Stimulated activated effector memory CD8-positive, alpha-beta T cell treated with anti-CD3 and anti-CD28 coated beads, Interleukin-12 subunit alpha, Interleukin-12 subunit beta, amount 100 ng/mL, for 72 hours (primary cell): ENCODE measurements at regions not wholly inside any gene's neighbourhood (a gene's known extent, or its start where the extent isn't known, plus 50 kb on each side); places are given as distances from the start of the nearest gene placed in this dataset.

Experiments
- ATAC-seq: fragments of 150-1000 bp; cut with Tn5 transposase; 2 replicates; pipeline ENCODE4 v1.10.0; 2021
- DNase-seq, 2 donors: peaks; one replicate each; pipeline ENCODE4 v3.0.0; 2021 to 2022; ENCODE audit warnings: low spot score in 2 of 2
- H3K27ac Mint-ChIP-seq: one replicate; pipeline ENCODE4 v1.8.0; 2022; ENCODE audit warnings: mild to moderate bottlenecking, mixed read lengths
- H3K36me3 Mint-ChIP-seq: one replicate; pipeline ENCODE4 v1.8.0; 2022; ENCODE audit warnings: mild to moderate bottlenecking, mixed read lengths
- H3K4me1 Mint-ChIP-seq: one replicate; pipeline ENCODE4 v1.8.0; 2022; ENCODE audit warnings: mixed read lengths
- H3K4me3 Mint-ChIP-seq: one replicate; pipeline ENCODE4 v1.8.0; 2022; ENCODE audit warnings: mild to moderate bottlenecking, mixed read lengths
- H3K9me3 Mint-ChIP-seq: one replicate; pipeline ENCODE4 v1.8.0; 2022; ENCODE audit warnings: mixed read lengths

GRCh38 chr7:36066343-36066664 is 86.8 kb upstream of the EEPD1 start:
- no peaks in the 10 kb centered on the region for H3K9me3 Mint-ChIP-seq
- no peak overlapping the region for H3K4me3 Mint-ChIP-seq
- no peaks in the 10 kb centered on the region for H3K4me1 Mint-ChIP-seq
- ATAC-seq (no peak), DNase-seq (no peak)
- no peak overlapping the region for H3K27ac Mint-ChIP-seq
- H3K36me3 Mint-ChIP-seq, result no peaks in the 10 kb centered on the region

DNA sequence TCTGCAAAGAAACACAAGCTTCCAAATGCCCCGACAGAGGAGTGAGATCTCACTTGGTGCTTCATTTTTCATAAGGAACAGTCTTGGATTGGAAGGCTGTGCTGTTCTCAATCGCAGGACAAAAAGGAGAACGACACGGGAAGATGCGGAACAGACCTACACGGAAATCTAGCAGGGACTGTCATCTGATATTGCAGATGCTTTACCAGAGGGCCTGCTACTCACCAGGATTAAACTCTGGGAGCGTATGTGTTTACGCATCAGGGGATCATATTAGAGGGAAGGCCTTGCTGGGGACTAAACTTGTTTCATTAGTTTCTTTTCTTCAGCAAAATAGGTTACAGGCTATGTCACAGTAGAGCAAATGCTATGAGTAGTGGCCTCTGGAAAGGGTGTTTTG is 82.8 kb upstream of the EEPD1 start:
- H3K4me1 Mint-ChIP-seq, result no peaks in the 10 kb centered on the region
- no peaks in the 10 kb centered on the region for H3K9me3 Mint-ChIP-seq
- no peak for ATAC-seq
- no peak overlapping the region for H3K4me3 Mint-ChIP-seq
- DNase-seq, result no peak
- H3K27ac Mint-ChIP-seq, result no peak overlapping the region
- no peaks in the 10 kb centered on the region for H3K36me3 Mint-ChIP-seq

DNA sequence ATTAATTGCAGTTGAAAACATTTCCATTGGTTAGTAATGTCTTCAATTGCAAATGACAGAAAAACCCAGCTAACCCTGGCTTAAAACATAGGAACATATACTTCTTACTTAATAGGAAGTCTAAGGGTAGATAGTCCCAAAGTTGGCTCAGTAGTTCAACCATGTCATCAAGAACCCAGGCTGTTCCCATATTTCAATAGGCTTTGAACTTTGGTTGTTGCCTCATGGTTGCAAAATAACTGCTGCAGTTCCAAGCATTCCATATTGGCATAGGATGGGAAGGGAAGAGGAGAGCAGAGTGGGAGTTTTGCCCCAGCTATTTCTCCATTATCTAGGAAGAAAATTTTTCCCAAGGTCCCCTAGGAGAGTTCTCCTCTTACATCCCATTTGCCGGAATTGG is 81.4 kb upstream of the EEPD1 start:
- no peaks in the 10 kb centered on the region for H3K4me1 Mint-ChIP-seq
- H3K4me3 Mint-ChIP-seq, result no peak overlapping the region
- no peaks in the 10 kb centered on the region for H3K9me3 Mint-ChIP-seq
- H3K27ac Mint-ChIP-seq, result no peak overlapping the region
- no peak for ATAC-seq
- no peaks in the 10 kb centered on the region for H3K36me3 Mint-ChIP-seq
- no peak for DNase-seq

DNA sequence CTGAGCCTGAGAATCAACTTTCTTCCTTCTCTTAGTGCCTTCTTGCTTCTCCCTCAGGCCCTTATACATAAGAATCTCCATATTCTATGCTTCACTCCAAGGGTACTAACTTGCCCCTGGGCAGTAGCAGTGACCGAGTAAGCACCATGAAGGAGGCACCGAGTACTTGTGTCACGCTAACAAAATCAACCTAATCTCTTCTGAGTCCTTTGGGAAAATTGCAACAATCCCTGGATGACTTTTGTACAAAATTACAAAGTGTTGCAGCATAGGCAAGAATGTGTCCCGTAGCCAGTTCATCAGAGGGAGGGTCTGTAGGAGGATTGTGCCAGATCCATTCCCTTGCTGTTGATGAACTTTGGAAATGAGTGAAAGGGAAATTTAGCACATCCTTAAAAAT is 80.4 kb upstream of the EEPD1 start:
- Mint-ChIP-seq H3K4me1 (no peaks in the 10 kb centered on the region), H3K27ac (no peak overlapping the region), H3K9me3 (no peaks in the 10 kb centered on the region), H3K36me3 (no peaks in the 10 kb centered on the region), H3K4me3 (no peak overlapping the region)
- no peak for DNase-seq
- ATAC-seq, result no peak

- Mint-ChIP-seq H3K36me3 (no peaks in the 10 kb centered on the region), H3K4me3 (no peak overlapping the region), H3K27ac (no peak overlapping the region), H3K9me3 (no peaks in the 10 kb centered on the region), H3K4me1 (no peaks in the 10 kb centered on the region)
- DNase-seq, result no peak
- ATAC-seq, result no peak
Measured at GRCh38 chr7:36075561-36075960, 77.5 kb upstream of the EEPD1 start.

- Mint-ChIP-seq H3K36me3 (no peaks in the 10 kb centered on the region), H3K4me3 (no peak overlapping the region), H3K4me1 (no peaks in the 10 kb centered on the region), H3K9me3 (no peaks in the 10 kb centered on the region), H3K27ac (no peak overlapping the region)
- DNase-seq, result no peak
- ATAC-seq, result no peak
Measured at GRCh38 chr7:36076074-36076473, 77.0 kb upstream of the EEPD1 start.

DNA sequence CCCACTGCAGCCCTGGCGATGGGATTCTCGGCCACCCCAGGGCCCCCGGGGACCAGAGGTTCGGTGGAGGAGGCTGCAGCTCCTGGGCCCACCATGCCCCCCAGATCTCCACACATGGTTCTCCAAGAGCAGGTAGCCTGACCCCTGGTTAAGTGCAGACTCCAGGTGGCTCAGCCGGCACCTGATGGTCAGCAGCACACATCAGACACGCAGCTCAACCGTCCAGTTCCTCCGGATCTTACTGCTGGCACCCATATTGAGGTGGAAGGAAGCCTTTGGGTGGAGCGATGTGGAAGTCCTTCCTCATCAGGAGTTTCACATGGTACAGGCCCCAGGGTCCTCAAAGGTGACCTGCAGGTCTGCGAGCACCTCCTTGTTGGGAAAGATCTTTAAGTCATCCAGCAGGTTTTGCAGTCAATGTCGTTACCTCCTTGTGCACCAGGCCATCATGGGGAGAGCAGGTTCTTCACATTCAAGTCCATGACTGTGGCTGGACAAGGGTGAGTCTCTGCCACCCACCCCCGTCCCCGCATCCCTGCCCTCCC is 74.2 kb upstream of the EEPD1 start:
- DNase-seq (no peak), ATAC-seq (no peak)
- no peak overlapping the region for H3K4me3 Mint-ChIP-seq
- no peaks in the 10 kb centered on the region for H3K36me3 Mint-ChIP-seq
- H3K4me1 Mint-ChIP-seq, result no peaks in the 10 kb centered on the region
- no peaks in the 10 kb centered on the region for H3K9me3 Mint-ChIP-seq
- H3K27ac Mint-ChIP-seq, result no peak overlapping the region

DNA sequence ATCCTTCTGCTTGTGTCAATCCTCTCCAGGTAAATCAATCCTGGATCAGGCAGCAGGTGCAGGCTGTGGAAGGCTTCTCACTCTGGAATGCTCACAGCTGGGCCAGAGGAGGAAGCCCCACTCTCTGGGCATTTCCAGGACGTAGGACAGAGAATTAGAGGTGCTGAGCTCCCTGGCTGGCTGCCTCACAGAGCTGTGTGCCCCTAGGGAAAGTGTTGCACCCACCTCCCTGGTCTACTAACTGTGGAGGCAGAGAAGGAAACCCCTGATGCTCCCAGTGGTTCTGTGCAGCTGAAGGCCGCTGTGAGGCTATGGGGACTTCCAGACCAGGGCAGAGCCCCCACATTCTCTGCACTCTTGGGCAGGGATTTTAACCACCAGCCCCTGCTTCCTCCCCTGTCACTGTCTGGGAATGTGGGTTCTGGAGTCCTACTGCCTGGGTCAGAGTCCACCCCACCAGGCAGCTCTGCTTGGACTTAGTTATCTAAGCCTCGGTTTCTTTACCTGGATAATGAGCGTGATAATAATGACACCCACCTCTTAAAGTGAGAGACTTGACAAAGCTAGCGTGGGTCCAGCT is 73.5 kb upstream of the EEPD1 start:
- Mint-ChIP-seq H3K27ac (no peak overlapping the region), H3K4me3 (no peak overlapping the region), H3K36me3 (no peaks in the 10 kb centered on the region), H3K9me3 (no peaks in the 10 kb centered on the region), H3K4me1 (no peaks in the 10 kb centered on the region)
- ATAC-seq, result no peak
- DNase-seq, result no peak

DNA sequence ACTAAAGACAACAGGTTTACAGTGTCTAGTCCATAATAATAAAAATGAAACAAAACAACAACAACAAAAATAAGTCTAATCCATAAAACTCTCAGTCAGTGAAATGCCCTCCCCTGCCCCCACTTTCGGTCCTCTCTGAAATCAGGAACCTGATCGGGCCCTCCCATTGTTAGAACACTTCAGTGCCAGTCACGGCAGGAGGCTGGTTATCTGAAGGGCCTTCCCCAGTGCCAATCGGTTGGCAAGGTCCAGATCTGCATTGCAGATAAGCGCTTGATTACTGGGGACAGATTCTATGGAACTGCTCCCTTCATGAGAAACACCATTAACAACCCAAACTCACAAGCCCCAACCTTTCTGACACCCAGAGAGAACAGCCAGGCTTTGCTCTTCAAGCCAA is 72.2 kb upstream of the EEPD1 start:
- DNase-seq, result no peak
- H3K36me3 Mint-ChIP-seq, result no peaks in the 10 kb centered on the region
- H3K27ac Mint-ChIP-seq, result no peak overlapping the region
- no peak for ATAC-seq
- no peaks in the 10 kb centered on the region for H3K4me1 Mint-ChIP-seq
- no peaks in the 10 kb centered on the region for H3K9me3 Mint-ChIP-seq
- H3K4me3 Mint-ChIP-seq, result no peak overlapping the region

DNA sequence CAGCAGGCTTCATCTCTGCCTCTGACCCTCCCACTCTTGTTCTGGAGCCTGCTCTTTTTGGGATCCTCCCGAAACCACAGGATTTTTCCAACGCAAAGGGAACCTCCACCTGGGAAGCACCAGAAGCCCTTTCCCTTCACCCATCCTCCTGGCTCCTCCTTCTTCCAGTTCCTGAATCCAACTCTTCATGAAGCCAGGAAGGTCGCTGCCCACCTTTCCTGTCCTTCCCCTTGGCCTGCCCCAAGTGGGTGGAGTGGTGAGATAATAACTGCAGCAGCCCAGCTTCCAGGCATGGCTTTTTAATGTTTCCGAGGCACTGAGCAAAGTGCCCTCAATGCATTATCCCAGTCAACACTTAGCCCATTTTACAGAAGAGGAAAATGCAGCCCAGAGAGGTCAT is 70.8 kb upstream of the EEPD1 start:
- DNase-seq (no peak), ATAC-seq (no peak)
- no peaks in the 10 kb centered on the region for H3K36me3 Mint-ChIP-seq
- H3K4me3 Mint-ChIP-seq, result no peak overlapping the region
- no peaks in the 10 kb centered on the region for H3K9me3 Mint-ChIP-seq
- H3K4me1 Mint-ChIP-seq, result no peaks in the 10 kb centered on the region
- H3K27ac Mint-ChIP-seq, result no peak overlapping the region

DNA sequence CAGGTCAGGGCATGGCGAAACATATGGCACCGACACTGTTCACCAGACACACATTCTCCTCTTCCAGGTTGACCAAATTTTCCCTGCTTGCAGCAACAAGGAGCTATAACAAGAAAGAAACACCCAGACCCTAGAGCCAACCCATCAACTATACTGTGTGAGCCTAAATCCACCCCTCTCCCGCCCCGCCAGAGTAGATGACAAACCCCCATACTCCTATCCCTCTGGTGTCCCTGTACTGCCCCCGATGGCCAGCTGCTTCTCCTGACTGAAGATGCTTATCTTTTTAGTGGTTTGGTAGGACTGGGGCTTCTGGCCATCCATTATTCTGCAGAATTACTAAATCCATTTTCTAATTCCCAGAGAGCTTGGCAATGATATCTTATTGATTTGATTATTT is 70.1 kb upstream of the EEPD1 start:
- no peaks in the 10 kb centered on the region for H3K36me3 Mint-ChIP-seq
- no peak overlapping the region for H3K4me3 Mint-ChIP-seq
- no peak for DNase-seq
- no peak overlapping the region for H3K27ac Mint-ChIP-seq
- H3K9me3 Mint-ChIP-seq, result peaks cover 3% of the 10 kb centered on the region
- no peak for ATAC-seq
- H3K4me1 Mint-ChIP-seq, result no peaks in the 10 kb centered on the region

- Mint-ChIP-seq H3K9me3 (peaks cover 3% of the 10 kb centered on the region), H3K4me1 (no peaks in the 10 kb centered on the region), H3K36me3 (no peaks in the 10 kb centered on the region), H3K4me3 (no peak overlapping the region), H3K27ac (no peak overlapping the region)
- DNase-seq (no peak), ATAC-seq (no peak)
Measured at GRCh38 chr7:36083626-36084380, 69.3 kb upstream of the EEPD1 start.

- no peak for DNase-seq
- Mint-ChIP-seq H3K4me1 (no peaks in the 10 kb centered on the region), H3K36me3 (no peaks in the 10 kb centered on the region), H3K9me3 (peaks cover 3% of the 10 kb centered on the region), H3K27ac (no peak overlapping the region), H3K4me3 (no peak overlapping the region)
- ATAC-seq, result no peak
Measured at GRCh38 chr7:36084485-36085091, 68.5 kb upstream of the EEPD1 start.

GRCh38 chr7:36085096-36085495 is 68.0 kb upstream of the EEPD1 start:
- Mint-ChIP-seq H3K36me3 (no peaks in the 10 kb centered on the region), H3K4me3 (no peak overlapping the region), H3K4me1 (no peaks in the 10 kb centered on the region), H3K27ac (no peak overlapping the region), H3K9me3 (peaks cover 3% of the 10 kb centered on the region)
- DNase-seq, result no peak
- ATAC-seq, result peak; percentile 31

GRCh38 chr7:36086571-36086970 is 66.5 kb upstream of the EEPD1 start:
- no peak for DNase-seq
- peaks cover 3% of the 10 kb centered on the region for H3K9me3 Mint-ChIP-seq
- H3K27ac Mint-ChIP-seq, result no peak overlapping the region
- no peak overlapping the region for H3K4me3 Mint-ChIP-seq
- H3K4me1 Mint-ChIP-seq, result no peaks in the 10 kb centered on the region
- no peaks in the 10 kb centered on the region for H3K36me3 Mint-ChIP-seq
- ATAC-seq, result no peak

- no peak for DNase-seq
- H3K4me1 Mint-ChIP-seq, result no peaks in the 10 kb centered on the region
- no peak overlapping the region for H3K27ac Mint-ChIP-seq
Measured at GRCh38 chr7:36088553-36088952, 64.5 kb upstream of the EEPD1 start.

More at GRCh38 chr7:36088553-36088952, 64.5 kb upstream of the EEPD1 start:
- H3K36me3 Mint-ChIP-seq, result no peaks in the 10 kb centered on the region
- ATAC-seq, result no peak
- peaks cover 3% of the 10 kb centered on the region for H3K9me3 Mint-ChIP-seq
- no peak overlapping the region for H3K4me3 Mint-ChIP-seq
